Right lobe of liver (tissue), 4 donors: ENCODE measurements at regions not wholly inside any gene's neighbourhood (a gene's known extent, or its start where the extent isn't known, plus 50 kb on each side); places are given as distances from the start of the nearest gene placed in this dataset.

Experiments used
- POLR2A ChIP-seq: fragments of 450-650 bp; IDR thresholded peaks from one replicate; pipeline ENCODE4 v1.6.1; 2017; ENCODE audit warnings: antibody characterized with exemption, mild to moderate bottlenecking
- TF ChIP-seq, protein P1 (sequence below), 4 donors: fragments of 200-600 bp in 3 of 4; fragments of 450-650 bp in 1 of 4; IDR thresholded peaks; one replicate each; pipeline versions ENCODE4 v1.5.1 to v1.8.0; 2016 to 2022; ENCODE audit warnings: antibody characterized with exemption in 4 of 4, mild to moderate bottlenecking in 2 of 4
- donor health status: DM: no; HTN: no; CAD: no.
- donor health status: DM: no; HTN: no; CAD: no.
- donor health status: DM: no; HTN: yes; CAD: no.

DNA sequence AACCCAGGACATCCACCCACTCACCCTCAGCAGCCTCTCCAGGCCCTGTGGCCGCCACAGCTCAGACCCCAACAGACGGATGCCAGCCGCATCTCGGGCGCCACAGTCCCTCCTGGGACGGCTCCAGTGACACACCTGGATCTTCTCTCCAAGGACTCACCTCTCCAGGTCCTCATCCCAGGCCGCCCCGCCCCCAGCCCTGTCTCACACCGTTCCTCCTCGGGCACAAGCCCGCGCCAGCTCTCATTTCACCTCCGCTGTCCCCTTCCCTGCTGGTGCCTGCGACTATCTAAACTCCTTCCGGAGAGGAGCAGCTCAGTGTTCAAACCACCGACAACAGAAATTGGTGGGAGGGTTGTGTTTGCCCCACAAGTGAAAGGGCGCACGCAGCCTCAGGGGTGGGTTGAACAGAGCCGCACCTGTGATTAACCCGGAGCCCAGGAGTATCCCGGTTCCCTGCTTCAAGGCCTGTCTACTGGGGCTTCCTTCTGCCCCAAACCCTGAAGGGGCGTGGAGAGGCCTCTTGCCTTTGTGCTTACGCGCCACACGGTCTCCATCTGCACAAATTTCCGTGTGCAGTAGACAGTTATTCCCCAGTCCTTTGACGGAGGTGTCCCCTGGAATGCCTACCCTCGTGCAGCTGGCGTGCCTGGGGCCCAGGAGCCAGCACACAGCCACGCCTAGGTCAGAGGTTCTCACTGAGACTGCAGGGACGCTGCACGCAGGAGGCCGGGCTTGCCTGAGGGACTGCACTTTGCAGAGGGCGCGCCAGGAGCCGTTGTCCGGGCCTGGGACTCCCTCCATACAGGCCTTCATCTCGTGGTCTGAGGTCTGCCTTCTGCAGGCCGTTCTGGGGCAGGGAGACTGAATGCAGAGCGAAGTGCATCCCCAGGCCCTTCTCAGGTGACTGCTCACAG, 232.7 kb downstream of the DLL1 start:
- TF ChIP-seq, protein P1, sequence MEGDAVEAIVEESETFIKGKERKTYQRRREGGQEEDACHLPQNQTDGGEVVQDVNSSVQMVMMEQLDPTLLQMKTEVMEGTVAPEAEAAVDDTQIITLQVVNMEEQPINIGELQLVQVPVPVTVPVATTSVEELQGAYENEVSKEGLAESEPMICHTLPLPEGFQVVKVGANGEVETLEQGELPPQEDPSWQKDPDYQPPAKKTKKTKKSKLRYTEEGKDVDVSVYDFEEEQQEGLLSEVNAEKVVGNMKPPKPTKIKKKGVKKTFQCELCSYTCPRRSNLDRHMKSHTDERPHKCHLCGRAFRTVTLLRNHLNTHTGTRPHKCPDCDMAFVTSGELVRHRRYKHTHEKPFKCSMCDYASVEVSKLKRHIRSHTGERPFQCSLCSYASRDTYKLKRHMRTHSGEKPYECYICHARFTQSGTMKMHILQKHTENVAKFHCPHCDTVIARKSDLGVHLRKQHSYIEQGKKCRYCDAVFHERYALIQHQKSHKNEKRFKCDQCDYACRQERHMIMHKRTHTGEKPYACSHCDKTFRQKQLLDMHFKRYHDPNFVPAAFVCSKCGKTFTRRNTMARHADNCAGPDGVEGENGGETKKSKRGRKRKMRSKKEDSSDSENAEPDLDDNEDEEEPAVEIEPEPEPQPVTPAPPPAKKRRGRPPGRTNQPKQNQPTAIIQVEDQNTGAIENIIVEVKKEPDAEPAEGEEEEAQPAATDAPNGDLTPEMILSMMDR (IDR thresholded peaks at IDR 0.05) = no peak
- no peak for TF ChIP-seq POLR2A
